K562 (cell line): ENCODE measurements at regions not wholly inside any gene's neighbourhood (a gene's known extent, or its start where the extent isn't known, plus 50 kb on each side); places are given as distances from the start of the nearest gene placed in this dataset.

Experiments used
- ATAC-seq: fragments of 200-7000 bp; cut with Tn5 transposase; 3 replicates; pipeline ENCODE4 v1.9.1; 2020; ENCODE audit warnings: moderate library complexity
- BruUV-seq: library from RNA; stranded (reverse); fragments of 400-500 nt; replicated peaks from 2 replicates; lab custom pipeline; 2021; lab: Mats Ljungman, UMichigan
- CTCF ChIA-PET: fragments of 300-600 bp; formaldehyde crosslinking; extraction: SDS; loops from one replicate; lab custom pipeline; 2021; ENCODE audit warnings: low intra/inter-chr PET ratio; lab: Yijun Ruan, JAX
- POLR2A ChIA-PET: fragments of 300-600, 350-650 bp; sonication (Branson Sonifier 250); formaldehyde crosslinking; extraction: SDS; loops from one replicate; lab custom pipeline; 2021; ENCODE audit warnings: antibody characterized with exemption, inconsistent platforms; lab: Yijun Ruan, JAX
- DNase-seq, 4 experiments: peaks; one replicate each; pipeline versions ENCODE4 v3.0.0 to v3.0.0-alpha.2; 2011 to 2018; ENCODE audit warnings: low spot score in 3 of 4, mixed read lengths in 3 of 4; ENCODE audit errors: extremely low read depth in 1 of 4
- FAIRE-seq: peaks from 2 replicates; lab custom pipeline; 2011; peaks lifted over from hg19 to GRCh38; lab: Jason Lieb, UNC
- H2AFZ ChIP-seq: 2 replicates; pipeline ENCODE4 v1.6.0; 2011; ENCODE audit warnings: low read depth, low read length, control low read depth, inconsistent platforms
- H3K27ac ChIP-seq: fragments of 200-600 bp; 3 replicates; pipeline ENCODE4 v1.8.0; 2011; ENCODE audit warnings: low read depth, mild to moderate bottlenecking, control low read depth, inconsistent platforms, low read length, moderate library complexity, mixed read lengths; ENCODE audit errors: extremely low read depth
- H3K27me3 ChIP-seq, 2 experiments: fragments of 300-600 bp in 1 of 2; 2 replicates in 1 of 2; 3 replicates in 1 of 2; pipeline versions ENCODE4 v1.6.0 to v1.8.0; 2011; ENCODE audit warnings: inconsistent platforms in 2 of 2, low read length in 2 of 2, mild to moderate bottlenecking in 1 of 2, mixed read lengths in 1 of 2, moderate library complexity in 1 of 2; ENCODE audit not compliant: control insufficient read depth in 2 of 2, insufficient read depth in 2 of 2
- H3K36me3 ChIP-seq: fragments of 300-600 bp; 3 replicates; pipeline ENCODE4 v1.8.0; 2011; ENCODE audit warnings: mild to moderate bottlenecking, low read length, inconsistent platforms; ENCODE audit not compliant: control insufficient read depth, insufficient read depth
- H3K4me1 ChIP-seq, 2 experiments: fragments of 200-600 bp in 1 of 2; replicated peaks in 1 of 2; 2 replicates in 1 of 2; 3 replicates in 1 of 2; pipeline versions ENCODE4 v1.5.1 to v1.8.0; 2011; ENCODE audit warnings: inconsistent platforms in 2 of 2, low read length in 2 of 2, mild to moderate bottlenecking in 1 of 2, mixed read lengths in 1 of 2, moderate library complexity in 1 of 2; ENCODE audit not compliant: control insufficient read depth in 2 of 2, insufficient read depth in 2 of 2
- H3K4me2 ChIP-seq: 2 replicates; pipeline ENCODE4 v1.6.1; 2011; ENCODE audit warnings: low read length, control low read depth, inconsistent platforms, mixed read lengths; ENCODE audit not compliant: insufficient read depth
- H3K4me3 ChIP-seq: fragments of 200-600 bp; sonication (generic), shearing (Covaris generic); 2 replicates; pipeline ENCODE4 v1.5.1; 2016; ENCODE audit warnings: control low read depth, inconsistent platforms
- H3K79me2 ChIP-seq: fragments of 200-600 bp; 3 replicates; pipeline ENCODE4 v1.8.0; 2011; ENCODE audit warnings: low read length, inconsistent platforms; ENCODE audit not compliant: control insufficient read depth, insufficient read depth
- H3K9ac ChIP-seq, 2 experiments: 2 replicates each; pipeline versions ENCODE4 v1.6.0 to v1.6.1; 2011; ENCODE audit warnings: low read depth in 2 of 2, low read length in 2 of 2, control low read depth in 1 of 2, inconsistent platforms in 1 of 2, mild to moderate bottlenecking in 1 of 2, mixed read lengths in 1 of 2; ENCODE audit not compliant: insufficient read depth in 1 of 2
- H3K9me1 ChIP-seq: one replicate; pipeline ENCODE4 v1.6.0; 2011; ENCODE audit warnings: inconsistent platforms, mild to moderate bottlenecking, low read length, moderate library complexity; ENCODE audit not compliant: control insufficient read depth, insufficient read depth
- H3K9me3 ChIP-seq: replicated peaks from 2 replicates; pipeline ENCODE4 v1.5.1; 2011; ENCODE audit warnings: low read depth, low read length, inconsistent platforms; ENCODE audit not compliant: control insufficient read depth, insufficient read depth
- H4K20me1 ChIP-seq: replicated peaks from 2 replicates; pipeline ENCODE4 v1.6.1; 2011; ENCODE audit warnings: low read length, inconsistent platforms, mixed read lengths; ENCODE audit not compliant: control insufficient read depth, insufficient read depth
- CCAR2 ChIP-seq: fragments of 200-400 bp; formaldehyde crosslinking; IDR thresholded peaks from 2 replicates; pipeline ENCODE4 v1.6.1; 2017; ENCODE audit warnings: mild to moderate bottlenecking, low read depth, low read length
- ERF ChIP-seq: fragments of 450-650 bp; formaldehyde crosslinking; IDR thresholded peaks from 2 replicates; pipeline ENCODE4 v1.4.0; 2020; ENCODE audit warnings: mild to moderate bottlenecking, mixed read lengths
- GATA2 ChIP-seq: sonication (generic); formaldehyde crosslinking; IDR thresholded peaks from 2 replicates; pipeline ENCODE4 v1.4.0; 2020; ENCODE audit warnings: mild to moderate bottlenecking, missing genetic modification reagents
- KLF13 ChIP-seq: fragments of 450-650 bp; IDR thresholded peaks from 2 replicates; pipeline ENCODE4 v1.6.1; 2016; ENCODE audit warnings: missing genetic modification characterization, low read depth, mild to moderate bottlenecking, missing compliant biosample characterization, moderate library complexity, borderline replicate concordance
- RBM15 ChIP-seq: fragments of 200-400 bp; formaldehyde crosslinking; IDR thresholded peaks from 2 replicates; pipeline ENCODE4 v1.6.1; 2018; ENCODE audit warnings: mild to moderate bottlenecking, low read length, moderate library complexity; ENCODE audit not compliant: insufficient read depth
- RBM22 ChIP-seq: fragments of 200-400 bp; formaldehyde crosslinking; IDR thresholded peaks from 2 replicates; pipeline ENCODE4 v1.6.1; 2018; ENCODE audit warnings: low read length, low read depth; ENCODE audit not compliant: poor library complexity, severe bottlenecking
- U2AF2 ChIP-seq: fragments of 200-400 bp; formaldehyde crosslinking; optimal IDR thresholded peaks from 2 replicates; pipeline ENCODE3; 2017; ENCODE audit warnings: low read depth, mild to moderate bottlenecking, low read length
- ZNF583 ChIP-seq: fragments of 250-450 bp; sonication (Bioruptor Pico); IDR thresholded peaks from 2 replicates; pipeline ENCODE4 v1.4.0; 2020
- WGBS: fragments of 100-300 bp; shearing (Covaris generic); methylation state at CpG from one replicate; pipeline ENCODE4 v1.1.6; 2016; ENCODE audit warnings: low coverage, mixed read lengths; ENCODE audit not compliant: insufficient coverage; ENCODE audit errors: missing lambda C conversion rate; 5-methylcytosine and 5-hydroxymethylcytosine counted together
- in situ Hi-C: fragments of 300-500 bp; cut with MboI; formaldehyde crosslinking; loops from 4 replicates; pipeline ENCODE4 v1.15.0; 2018; ENCODE audit warnings: inconsistent platforms, mixed read lengths
- intact Hi-C: fragments of 100-400 bp; cut with micrococcal nuclease; formaldehyde crosslinking; loops from 2 replicates; pipeline ENCODE4 v1.14.2; 2022
- TF ChIP-seq, protein P1 (sequence below): fragments of 250-450 bp; sonication (Bioruptor Pico); IDR thresholded peaks from 2 replicates; pipeline ENCODE4 v1.8.0; 2022; ENCODE audit warnings: inconsistent platforms
- TF ChIP-seq, protein P2 (sequence below): fragments of 250-450 bp; sonication (Bioruptor Pico); IDR thresholded peaks from 2 replicates; pipeline ENCODE4 v1.9.0; 2021; ENCODE audit warnings: mild to moderate bottlenecking
- TF ChIP-seq, protein P3 (sequence below): sonication (generic); formaldehyde crosslinking; IDR thresholded peaks from 2 replicates; pipeline ENCODE4 v1.8.0; 2022; ENCODE audit warnings: mild to moderate bottlenecking, missing genetic modification reagents

DNA sequence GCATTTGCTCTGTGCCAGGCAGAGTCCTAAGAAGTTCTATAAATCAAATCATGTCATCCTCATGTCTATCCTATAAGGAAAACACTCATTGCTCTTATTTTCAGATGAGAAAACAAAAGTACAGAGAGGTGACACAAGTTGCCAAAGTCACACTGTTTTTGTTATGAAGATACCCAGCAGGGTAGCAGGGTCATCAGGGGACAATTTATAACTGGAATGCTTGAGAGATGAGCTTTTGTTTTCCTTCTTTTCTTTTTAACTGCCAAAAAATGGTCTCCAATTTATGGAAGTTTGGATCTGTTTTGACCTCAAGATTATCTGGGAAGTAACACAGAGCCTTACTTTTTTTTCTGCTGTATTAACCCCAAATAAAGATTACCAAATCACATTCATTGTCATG lies 354.1 kb downstream of the SUCLA2 start (continued):
- TF ChIP-seq, protein P1, sequence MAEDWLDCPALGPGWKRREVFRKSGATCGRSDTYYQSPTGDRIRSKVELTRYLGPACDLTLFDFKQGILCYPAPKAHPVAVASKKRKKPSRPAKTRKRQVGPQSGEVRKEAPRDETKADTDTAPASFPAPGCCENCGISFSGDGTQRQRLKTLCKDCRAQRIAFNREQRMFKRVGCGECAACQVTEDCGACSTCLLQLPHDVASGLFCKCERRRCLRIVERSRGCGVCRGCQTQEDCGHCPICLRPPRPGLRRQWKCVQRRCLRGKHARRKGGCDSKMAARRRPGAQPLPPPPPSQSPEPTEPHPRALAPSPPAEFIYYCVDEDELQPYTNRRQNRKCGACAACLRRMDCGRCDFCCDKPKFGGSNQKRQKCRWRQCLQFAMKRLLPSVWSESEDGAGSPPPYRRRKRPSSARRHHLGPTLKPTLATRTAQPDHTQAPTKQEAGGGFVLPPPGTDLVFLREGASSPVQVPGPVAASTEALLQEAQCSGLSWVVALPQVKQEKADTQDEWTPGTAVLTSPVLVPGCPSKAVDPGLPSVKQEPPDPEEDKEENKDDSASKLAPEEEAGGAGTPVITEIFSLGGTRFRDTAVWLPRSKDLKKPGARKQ (CRISPR knock-in tag): no peak
- TF ChIP-seq RBM22: no peak

GRCh38 chr13:47646298-47646697 lies 354.8 kb downstream of the SUCLA2 start:
- H3K79me2 ChIP-seq: no peaks in the 10 kb centered on the region
- no peaks in the 10 kb centered on the region for H3K4me1 ChIP-seq
- no peaks in the 10 kb centered on the region for H3K9me1 ChIP-seq
- BruUV-seq: no TSS peak
- no peaks in the 10 kb centered on the region for H3K9me3 ChIP-seq
- 0% methylated on average over 1 of the region's 1 CpG for WGBS
- H2AFZ ChIP-seq: no peak overlapping the region
- no peak overlapping the region for H3K4me2 ChIP-seq
- H3K36me3 ChIP-seq: no peaks in the 10 kb centered on the region
- intact Hi-C loops: no loop called here
- H3K27me3 ChIP-seq: no peaks in the 10 kb centered on the region
- POLR2A ChIA-PET: no interaction called here
- TF ChIP-seq GATA2 (CRISPR knock-in tag) (no peak), ZNF583 (CRISPR knock-in tag) (no peak), RBM15 (no peak), CCAR2 (no peak), KLF13 (no peak), ERF (CRISPR knock-in tag) (no peak), U2AF2 (no peak)
- TF ChIP-seq, protein P2, sequence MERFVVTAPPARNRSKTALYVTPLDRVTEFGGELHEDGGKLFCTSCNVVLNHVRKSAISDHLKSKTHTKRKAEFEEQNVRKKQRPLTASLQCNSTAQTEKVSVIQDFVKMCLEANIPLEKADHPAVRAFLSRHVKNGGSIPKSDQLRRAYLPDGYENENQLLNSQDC (CRISPR knock-in tag): no peak
- TF ChIP-seq, protein P3, sequence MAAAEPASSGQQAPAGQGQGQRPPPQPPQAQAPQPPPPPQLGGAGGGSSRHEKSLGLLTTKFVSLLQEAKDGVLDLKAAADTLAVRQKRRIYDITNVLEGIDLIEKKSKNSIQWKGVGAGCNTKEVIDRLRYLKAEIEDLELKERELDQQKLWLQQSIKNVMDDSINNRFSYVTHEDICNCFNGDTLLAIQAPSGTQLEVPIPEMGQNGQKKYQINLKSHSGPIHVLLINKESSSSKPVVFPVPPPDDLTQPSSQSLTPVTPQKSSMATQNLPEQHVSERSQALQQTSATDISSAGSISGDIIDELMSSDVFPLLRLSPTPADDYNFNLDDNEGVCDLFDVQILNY (CRISPR knock-in tag): no peak
- TF ChIP-seq, all 486 proteins: peak for 0
- in situ Hi-C loops: no loop called here
- FAIRE-seq: no peak
- no peak for DNase-seq
- no peak overlapping the region for H3K27ac ChIP-seq
- H4K20me1 ChIP-seq: no peaks in the 10 kb centered on the region
- CTCF ChIA-PET: no interaction called here
- H3K9ac ChIP-seq: no peak overlapping the region
- H3K4me3 ChIP-seq: no peak overlapping the region
- ATAC-seq: no peak
